NK-92 (cell line): ENCODE measurements at regions not wholly inside any gene's neighbourhood (a gene's known extent, or its start where the extent isn't known, plus 50 kb on each side); places are given as distances from the start of the nearest gene placed in this dataset.
"Not testable (repeated sequence)": the region's sequence is repeated elsewhere in the genome, so short reads cannot be mapped to it uniquely, and the experiment has no call there.

Experiments used
- DNase-seq: peaks from one replicate; lab custom pipeline; 2025; ENCODE audit not compliant: unreplicated experiment; lab: John Stamatoyannopoulos, UW

DNA sequence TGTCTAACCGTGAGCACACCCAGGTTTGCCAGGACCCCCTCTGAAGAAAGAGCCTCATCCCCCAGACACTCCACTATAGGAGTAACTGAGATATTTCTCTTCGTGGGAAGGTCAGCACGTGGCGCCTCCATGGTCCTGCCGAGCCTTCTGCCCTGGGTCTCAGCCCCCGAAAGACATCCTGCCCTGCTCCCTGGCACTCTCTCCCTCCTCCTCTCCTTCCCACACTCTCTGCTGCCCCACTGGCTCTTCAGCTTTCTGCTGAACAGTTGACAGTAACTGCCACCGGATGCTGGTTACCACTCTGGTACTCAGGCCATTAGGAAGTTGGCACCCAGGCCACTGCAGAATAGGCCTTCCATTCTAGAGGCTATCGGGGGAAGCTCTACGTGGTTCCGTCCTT lies 185.2 kb downstream of the UACA start:
- DNase-seq, result no peak

DNA sequence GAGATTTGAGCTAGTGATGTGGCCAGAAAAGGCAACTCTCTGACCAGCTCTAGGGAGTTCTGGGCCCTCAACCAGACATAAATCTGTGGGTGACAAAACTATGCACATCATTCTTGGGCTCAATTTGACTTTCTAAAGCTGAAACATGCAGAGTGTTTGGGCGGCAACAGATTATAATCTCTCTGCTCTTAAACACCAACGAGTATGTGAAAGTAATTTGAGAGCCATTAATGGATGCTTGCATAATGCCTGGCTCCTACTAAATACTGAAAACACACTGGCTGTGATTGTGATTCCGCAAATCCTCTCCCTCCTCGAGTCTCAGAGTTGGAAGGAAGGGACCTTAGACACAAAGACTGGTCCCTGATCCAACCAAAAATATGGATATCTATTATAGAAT lies 186.7 kb downstream of the UACA start:
- DNase-seq, result no peak

DNA sequence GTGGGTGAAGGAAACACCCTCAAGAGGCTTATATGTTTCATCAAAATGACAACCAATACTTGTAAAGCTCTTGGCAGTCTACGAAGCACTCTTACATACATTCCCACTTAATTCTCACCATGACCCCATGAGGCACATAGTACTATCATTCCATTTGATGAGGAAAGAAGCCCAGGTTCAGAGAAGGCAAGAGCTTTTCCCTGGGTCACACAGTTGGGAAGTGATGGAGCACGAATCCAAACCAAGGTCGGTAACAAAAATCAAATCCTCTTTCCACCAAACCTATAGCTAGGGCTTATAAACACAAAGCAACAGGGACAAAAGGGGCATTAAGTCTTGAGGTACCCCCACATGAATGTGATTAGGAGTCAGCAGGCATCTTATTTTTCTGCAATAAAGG lies 187.1 kb downstream of the UACA start:
- DNase-seq, result no peak

DNA sequence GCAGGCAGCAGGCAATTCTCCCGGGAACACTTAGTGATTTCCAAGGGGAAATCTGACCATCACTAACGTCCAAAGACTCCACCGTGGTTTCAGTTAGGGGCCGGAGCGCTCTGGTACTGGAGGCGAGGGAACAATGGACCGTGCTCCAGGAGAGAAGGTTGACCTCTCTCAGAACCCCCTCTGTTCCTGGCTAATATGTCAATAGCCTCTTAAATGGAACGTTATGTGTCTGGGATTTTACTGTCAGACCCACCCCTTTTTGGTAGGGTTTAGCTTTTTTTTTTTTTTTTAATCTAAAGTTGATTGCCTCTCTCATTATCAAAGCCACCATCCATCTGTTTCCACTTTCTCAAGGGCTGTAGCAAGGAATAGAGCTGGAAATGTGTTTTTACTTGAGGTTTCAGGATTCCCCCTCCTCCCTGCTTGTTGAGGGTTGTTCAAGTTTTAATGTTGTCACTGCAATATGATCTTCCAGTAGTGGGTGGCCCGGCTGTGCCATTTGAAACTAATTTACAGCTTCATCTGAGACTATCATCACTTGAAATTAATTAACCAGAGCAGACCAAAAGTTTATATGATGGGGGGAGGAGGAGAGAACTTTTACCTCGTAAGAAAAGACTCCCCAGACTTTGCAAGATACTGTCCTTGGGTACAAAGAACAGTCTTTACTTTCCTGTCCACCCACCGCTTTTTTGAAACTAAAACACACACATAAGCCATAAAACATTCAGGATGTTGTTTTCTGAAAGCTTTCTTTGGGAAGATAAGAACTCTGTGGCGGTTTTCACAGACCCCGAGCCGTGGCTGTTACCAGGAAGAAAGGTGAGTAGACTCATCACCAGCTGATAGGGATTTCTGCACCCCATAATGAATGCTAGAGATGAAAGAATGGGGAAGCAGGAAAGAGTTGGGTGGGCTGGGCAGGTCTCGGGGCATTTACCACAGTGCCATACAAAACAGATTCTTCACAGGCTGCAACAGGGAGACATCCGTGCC lies 187.8 kb downstream of the UACA start:
- DNase-seq, result no peak

DNA sequence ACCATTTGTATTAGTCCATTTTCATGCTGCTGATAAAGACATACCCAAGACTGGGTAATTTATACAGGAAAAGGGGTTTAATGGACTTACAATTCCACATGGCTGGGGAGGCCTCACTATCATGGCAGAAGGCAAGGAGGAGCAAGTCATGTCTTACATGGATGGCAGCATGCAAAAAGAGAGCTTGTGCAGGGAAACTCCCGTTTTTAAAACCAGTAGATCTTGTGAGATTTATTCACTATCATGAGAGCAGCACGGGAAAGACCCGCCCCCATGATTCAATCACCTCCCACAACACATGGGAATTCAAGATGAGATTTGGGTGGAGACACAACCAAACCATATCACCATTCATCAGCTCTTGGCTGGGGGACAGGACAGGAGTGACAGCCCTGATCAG lies 189.0 kb downstream of the UACA start:
- DNase-seq, result not testable (repeated sequence)

DNA sequence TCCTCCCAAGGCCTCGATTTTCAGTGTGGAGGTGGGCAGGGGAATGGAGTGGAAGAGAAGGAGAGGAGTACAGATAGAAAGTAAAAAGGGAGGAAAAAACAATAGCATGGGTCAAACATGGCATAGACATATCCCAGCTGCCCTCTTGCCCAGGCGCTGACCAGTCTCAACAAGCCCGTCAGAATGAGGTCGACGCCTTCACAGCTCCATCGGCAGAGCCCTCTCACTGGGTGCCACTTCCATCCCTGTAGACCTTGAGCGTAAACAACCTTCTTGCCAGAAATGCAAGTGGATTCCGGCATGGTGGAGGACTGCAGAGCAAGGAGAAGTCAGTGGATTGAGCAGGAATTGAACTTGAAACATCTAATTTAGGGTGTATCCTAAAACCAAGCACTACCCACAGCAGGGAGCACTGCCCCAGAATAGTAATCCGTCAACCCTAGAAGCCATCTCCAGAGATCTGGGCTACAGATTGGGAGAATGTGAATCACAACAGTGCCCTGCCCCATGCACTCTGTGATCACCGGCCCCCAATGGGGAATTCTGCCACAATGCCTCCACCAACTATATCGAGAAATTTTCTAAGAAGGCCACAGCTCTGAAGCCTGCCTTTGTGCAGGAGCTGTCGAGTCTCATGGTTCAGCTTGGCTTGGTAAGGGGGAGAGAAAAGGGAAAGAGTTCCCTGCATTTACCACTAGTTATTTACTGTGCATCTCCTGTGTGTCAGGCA lies 190.1 kb downstream of the UACA start:
- no peak for DNase-seq

DNA sequence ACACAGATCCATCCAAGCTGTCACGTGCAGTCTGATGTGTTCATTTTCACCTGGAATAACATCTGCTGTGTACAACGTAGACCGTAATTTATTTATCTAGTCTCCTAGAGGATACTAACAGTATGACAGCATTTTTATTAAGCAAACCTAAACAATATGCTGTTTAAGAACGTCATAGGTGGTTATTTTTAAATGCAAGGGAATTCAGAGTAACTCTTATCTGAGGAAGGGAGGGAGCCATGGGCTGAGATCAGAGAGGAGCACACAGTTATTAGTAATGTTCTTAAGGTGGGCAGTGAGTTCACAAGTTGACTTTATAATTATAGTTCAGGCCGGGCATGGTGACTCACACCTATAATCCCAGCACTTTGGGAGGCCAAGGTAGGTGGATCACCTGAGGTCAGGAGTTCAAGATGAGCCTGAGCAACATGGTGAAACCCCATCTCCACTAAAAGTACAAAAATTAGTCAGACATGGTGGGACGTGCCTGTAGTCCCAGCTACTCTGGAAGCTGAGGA lies 193.6 kb downstream of the UACA start:
- DNase-seq, result no peak

DNA sequence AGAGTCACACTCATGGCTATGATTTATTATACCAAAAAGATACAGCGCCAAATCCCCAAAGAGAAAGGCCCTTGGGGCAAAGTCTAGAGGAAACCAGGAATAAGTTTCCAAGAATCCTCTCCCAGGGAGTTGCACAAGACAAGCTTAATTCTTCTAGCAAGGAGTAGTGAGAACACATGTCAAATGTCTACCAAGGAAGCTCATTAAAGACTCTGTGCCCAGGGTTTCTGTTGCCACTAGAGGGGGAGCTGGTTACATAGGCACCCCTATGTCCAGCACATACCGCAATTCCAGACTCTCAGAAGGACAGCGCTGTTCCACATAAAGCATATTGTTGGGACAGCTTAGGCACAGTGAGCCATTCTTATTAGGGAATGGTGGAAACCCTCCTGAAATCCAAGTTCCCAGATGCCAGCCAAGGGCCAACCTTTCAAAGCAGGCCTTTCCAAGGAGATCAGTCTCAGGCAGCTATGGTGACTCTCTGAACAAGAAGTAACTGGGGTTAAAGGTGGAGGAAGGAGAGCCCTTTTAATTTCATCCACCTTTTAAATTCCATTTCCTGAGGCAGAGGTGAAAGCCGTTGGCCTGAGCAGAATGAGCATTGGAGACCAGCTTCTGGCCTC lies 194.2 kb downstream of the UACA start:
- no peak for DNase-seq

DNA sequence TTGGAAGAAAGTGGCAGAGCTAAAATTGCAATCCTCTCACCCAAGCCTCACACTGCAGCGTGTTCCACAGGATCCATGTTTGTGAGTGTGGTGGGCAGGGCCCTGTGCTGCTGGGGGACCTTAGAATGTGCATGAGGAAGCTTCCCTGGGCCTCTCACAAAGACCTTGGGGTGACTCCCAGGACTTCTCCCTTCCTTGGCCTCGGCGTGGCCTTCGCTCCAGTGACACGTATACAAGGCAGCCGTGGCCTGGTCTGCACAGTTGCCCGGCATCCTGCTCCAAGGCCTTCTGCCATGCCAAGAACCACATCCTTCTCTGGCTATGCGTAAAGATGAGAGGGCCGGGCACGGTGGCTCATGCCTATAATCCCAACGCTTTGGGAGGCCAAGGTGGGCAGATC lies 196.4 kb downstream of the UACA start:
- no peak for DNase-seq

DNA sequence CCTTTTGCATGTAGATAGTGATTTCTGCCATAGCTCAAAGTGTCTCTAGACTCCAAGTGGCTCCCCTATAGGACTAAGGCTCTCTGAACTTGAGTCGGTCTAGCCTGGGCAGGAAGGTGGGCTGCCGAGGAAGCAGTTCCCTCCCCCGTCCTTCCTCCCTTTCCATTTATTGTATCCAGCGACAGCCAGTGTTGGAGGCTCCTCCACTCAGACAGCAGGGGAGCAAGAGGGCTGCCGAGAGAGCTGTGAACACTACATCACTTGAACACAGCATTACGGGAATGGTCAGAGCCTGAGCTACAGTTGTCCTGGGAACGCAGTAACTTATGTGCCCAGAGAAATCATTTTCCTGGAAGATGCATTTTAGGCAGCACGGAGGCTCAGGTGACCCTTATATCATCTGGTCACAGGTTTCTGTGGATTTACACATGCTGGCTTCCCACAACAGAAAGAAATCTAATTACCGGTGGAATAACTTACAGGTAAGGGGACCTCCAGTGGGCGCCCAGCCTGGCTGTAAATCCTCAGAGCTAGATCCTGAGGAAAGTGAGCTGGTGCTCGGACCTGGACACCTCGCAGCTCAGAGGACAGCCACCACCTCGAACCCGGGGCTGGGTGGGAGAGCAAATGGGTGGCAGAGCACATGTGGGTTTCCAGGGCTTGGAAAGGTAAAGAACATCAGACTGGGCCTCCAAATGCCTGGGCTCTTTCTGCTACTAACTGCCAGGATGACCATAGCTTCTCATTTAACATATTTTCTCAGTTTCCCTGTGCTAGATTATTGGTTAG lies 197.1 kb downstream of the UACA start:
- no peak for DNase-seq

DNA sequence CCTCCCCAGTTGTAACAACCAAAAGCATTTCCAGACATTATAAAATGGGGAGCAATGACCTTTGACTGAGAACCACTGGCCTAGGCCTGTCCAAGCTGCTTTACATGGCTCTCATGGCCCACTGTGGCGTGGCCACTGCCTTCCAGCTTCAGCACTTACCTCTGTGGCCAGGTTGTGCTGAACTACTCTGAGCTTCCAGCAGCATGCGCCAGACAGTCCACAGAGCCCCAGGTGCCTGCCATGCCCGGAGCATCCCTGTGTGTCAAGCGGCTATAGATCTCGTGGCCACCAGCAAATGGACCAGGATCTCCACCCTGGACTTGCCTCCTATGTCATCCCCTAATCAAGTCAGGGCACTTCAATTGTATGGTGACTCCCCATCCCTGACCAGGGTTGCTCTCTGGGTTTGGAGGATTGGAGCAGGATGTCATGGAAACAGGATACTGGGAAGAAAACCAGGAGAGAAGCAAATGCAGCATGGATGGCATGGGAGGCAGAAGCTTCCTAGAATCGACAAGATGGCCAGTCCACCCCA lies 199.7 kb downstream of the UACA start:
- DNase-seq, result no peak

DNA sequence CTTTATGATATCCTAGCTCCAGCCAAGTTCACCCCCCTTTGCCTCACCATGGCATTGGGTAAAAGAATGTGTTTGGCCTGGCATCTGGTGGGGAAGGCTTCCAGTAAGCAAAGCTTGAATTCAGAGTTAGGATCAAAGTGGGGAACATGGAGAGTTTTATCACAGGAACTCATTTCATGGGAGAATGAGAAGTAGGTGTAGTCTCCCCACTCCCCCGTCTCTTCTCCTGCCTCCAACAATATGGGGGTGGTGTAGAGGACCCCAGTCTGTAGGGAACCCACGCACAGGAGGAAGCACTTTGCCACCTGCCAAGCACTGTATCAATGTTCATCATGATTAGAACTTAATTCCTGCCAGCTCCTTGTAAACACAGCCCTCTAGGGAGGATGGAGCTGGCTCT lies 200.5 kb downstream of the UACA start:
- DNase-seq, result no peak

DNA sequence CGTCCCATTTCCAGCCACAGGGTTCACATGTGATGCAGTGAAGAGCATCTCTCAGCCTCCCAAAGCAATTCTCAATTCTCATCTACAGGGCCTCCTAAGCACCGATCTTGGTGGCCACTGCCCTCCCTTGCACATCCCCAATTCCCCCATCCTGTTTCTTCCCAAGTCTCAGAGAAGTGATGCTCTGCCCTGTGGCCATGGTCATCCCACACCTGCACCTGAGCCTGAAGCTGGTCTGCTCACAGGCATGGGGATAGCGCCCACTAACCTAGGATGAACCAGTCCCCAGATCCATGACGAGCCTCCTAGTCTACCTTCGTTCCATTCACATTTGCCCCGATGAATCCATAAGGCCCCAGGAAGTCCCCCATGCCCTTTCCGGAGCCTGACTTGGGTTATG lies 201.5 kb downstream of the UACA start:
- DNase-seq, result no peak

DNA sequence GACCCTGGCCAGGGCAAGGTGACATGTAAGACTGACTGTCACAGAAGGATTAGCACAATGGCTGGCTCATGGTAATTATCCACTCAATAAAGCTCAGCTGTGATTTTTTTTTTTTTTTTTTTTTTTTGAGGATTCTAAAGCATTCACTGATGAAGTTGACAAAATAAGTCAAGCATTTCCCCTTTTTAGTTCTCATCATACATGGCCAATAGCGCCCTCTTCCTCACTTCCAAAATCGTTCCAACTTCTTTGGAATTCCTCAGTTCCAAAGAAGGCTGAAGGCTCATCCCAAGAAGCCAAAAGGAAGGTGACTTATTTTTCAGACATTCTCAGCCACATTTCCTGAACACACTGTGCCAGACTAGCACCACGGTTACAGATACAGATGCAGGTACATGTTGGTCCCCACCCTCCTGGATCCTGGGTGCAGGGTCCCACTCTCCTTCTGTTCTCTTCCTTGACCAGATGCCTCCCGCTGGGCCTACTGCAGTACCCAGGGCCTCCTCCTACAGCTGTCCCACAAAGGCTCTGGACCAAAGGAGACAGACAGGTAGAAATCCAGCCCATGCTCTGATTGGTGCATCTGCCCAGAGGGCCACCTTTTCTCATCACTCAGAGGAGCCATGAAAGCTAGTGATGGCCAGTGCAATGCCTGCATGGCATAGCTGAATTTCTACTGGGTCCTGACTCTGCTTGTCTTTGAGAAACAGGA lies 202.6 kb downstream of the UACA start:
- no peak for DNase-seq

DNA sequence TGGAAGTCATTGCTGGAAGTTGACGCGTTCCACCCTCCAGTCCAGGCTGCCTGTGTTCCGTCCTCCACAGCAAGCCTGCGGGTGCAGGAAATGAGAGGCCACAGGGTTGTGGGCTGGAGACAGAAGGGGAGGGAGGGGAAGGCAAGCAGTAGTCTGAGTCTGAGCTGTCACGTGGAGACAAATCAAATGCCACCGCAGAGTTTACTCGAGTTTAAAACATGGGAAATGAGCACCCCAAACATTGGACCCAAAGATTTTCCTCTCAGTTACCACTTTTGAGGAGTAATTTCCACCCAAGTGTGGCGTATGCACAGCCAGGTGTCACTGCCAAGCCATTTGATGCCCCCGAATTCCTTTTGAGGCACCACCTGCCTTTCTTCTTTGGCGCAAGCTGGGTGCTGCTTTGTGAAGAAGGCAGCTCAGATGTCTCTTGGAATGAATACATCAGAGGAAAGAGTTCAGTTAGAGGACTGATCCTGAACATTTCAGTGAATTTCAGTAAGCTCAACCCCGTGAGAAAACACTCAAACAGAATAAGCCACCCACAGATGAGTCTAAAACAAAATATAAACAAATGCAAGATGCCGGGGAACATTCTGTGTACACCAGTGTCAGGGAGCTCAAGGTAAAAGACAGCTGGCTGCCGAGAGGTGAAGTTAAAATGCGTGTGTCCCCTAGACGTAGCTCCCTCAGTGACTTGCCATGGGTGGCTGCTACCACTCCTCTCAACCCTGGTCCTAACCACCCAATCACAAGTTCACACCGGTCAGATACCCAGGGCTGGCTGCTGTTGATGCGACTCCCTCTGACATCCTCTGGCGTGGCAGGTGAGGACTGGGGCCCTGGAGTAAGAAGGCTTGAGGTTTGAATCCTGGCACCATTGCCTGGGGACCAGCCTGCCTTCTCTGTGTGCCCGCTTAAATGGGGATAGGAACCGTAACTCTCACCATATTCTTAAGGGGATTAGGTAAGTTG lies 203.8 kb downstream of the UACA start:
- no peak for DNase-seq

DNA sequence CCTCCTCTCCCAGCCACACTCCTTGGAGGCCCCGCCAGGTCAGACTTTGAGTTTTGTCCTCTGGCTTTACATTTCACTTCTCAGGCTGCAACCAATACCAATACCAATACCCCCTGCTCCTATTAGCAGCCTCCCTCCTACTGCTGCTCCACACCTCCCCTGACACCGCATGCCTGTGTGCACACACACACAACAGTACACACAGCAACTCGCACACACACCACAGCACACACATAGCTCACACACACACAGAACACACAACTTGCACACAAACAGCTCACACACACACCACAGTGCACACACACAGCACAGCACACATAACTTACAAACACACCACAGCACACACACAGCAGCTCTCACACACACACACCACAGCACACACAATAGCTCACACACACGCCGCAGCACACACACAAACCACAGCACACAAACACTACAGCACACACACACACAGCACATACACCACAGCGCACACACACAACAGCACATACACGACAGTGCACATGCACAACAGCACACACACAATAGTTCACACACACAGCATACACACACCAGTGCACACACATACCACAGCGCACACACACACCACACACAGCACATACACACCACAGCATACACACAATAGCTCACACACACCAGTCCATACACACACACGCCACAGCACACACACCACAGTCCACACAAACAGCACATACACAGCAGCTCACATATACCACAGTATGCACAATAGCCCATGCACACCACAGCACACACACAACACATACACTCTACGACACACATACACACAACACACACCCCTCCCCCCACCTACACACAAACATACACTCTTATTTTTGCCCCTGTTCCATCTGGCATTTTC lies 204.7 kb downstream of the UACA start:
- no peak for DNase-seq

DNA sequence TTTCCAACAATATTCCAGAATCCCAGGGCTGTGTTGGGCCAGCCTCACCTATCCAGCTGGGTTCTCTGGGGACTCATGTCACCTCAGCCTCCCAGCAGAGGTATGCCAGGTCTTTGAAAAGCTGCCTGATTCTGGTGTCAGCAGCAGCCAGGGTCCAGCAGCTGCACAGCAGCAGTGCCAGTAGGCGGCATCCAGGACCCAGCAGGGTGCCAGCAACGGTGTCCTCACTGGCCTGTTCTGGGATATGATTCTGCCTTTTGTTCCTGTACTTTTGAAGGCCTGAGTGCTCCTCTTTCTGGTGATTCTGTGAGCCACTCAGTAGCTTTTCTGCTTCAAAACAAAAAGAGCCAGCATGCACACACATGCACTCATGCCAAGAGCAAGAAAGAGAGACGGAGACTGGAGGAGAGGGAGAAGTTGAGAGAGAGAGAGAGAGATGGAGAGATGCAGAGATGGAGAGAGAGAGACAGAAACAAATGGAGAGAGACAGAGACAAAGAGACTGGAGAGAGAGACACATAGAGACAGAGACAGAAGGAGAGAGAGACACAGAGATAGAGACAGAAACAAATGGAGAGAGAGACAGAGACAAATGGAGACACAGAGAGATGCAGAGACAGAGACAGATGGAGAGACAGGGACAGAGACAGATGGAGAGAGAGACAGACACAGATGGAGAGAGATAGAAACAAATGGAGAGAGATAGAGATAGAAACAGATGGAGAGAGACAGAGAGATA lies 205.7 kb downstream of the UACA start:
- DNase-seq, result no peak
